Ishikawa (cell line): ENCODE measurements at regions not wholly inside any gene's neighbourhood (a gene's known extent, or its start where the extent isn't known, plus 50 kb on each side); places are given as distances from the start of the nearest gene placed in this dataset.

Experiments
- CEBPB ChIP-seq: IDR thresholded peaks from 2 replicates; pipeline ENCODE4 v1.6.1; 2012
- CREB1 ChIP-seq: IDR thresholded peaks from 2 replicates; pipeline ENCODE4 v1.6.1; 2012; ENCODE audit warnings: low read depth
- EGR1 ChIP-seq: IDR thresholded peaks from 2 replicates; pipeline ENCODE4 v1.6.1; 2012
- EP300 ChIP-seq: IDR thresholded peaks from 2 replicates; pipeline ENCODE4 v1.6.1; 2012; ENCODE audit warnings: borderline replicate concordance
- FOXM1 ChIP-seq: IDR thresholded peaks from 2 replicates; pipeline ENCODE4 v1.6.1; 2012; ENCODE audit warnings: low read depth, borderline replicate concordance
- MAX ChIP-seq: IDR thresholded peaks from 2 replicates; pipeline ENCODE4 v1.6.1; 2012
- NFIC ChIP-seq: IDR thresholded peaks from 2 replicates; pipeline ENCODE4 v1.6.1; 2012
- RAD21 ChIP-seq: IDR thresholded peaks from 2 replicates; pipeline ENCODE4 v1.6.1; 2012; ENCODE audit warnings: low read depth
- REST ChIP-seq: IDR thresholded peaks from 2 replicates; pipeline ENCODE4 v1.6.1; 2012; ENCODE audit warnings: low read depth, mild to moderate bottlenecking
- TAF1 ChIP-seq: IDR thresholded peaks from 2 replicates; pipeline ENCODE4 v1.6.1; 2012; ENCODE audit warnings: low read depth, mild to moderate bottlenecking
- TCF12 ChIP-seq: IDR thresholded peaks from 2 replicates; pipeline ENCODE4 v1.6.1; 2012; ENCODE audit warnings: low read depth
- TEAD4 ChIP-seq: IDR thresholded peaks from 2 replicates; pipeline ENCODE4 v1.6.1; 2012
- YY1 ChIP-seq: IDR thresholded peaks from 2 replicates; pipeline ENCODE4 v1.6.1; 2012; ENCODE audit warnings: low read depth
- ZBTB7A ChIP-seq: IDR thresholded peaks from 2 replicates; pipeline ENCODE4 v1.6.1; 2012; ENCODE audit warnings: low read depth
- TF ChIP-seq, protein P1 (sequence below): IDR thresholded peaks from 2 replicates; pipeline ENCODE4 v1.6.1; 2012

GRCh38 chr3:30069056-30069455 lies 537.3 kb upstream of the TGFBR2 start:
- no peak for TF ChIP-seq MAX
- TF ChIP-seq CREB1, result no peak
- no peak for TF ChIP-seq EGR1
- no peak for TF ChIP-seq YY1
- TF ChIP-seq CEBPB, result no peak
- TF ChIP-seq TCF12, result no peak
- no peak for TF ChIP-seq TEAD4
- no peak for TF ChIP-seq ZBTB7A
- TF ChIP-seq RAD21, result no peak
- no peak for TF ChIP-seq EP300
- TF ChIP-seq NFIC, result no peak

GRCh38 chr3:30073040-30073439 lies 533.4 kb upstream of the TGFBR2 start:
- no peak for TF ChIP-seq TCF12
- no peak for TF ChIP-seq NFIC
- TF ChIP-seq FOXM1, result no peak
- TF ChIP-seq, protein P1, sequence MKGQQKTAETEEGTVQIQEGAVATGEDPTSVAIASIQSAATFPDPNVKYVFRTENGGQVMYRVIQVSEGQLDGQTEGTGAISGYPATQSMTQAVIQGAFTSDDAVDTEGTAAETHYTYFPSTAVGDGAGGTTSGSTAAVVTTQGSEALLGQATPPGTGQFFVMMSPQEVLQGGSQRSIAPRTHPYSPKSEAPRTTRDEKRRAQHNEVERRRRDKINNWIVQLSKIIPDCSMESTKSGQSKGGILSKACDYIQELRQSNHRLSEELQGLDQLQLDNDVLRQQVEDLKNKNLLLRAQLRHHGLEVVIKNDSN, result no peak
- no peak for TF ChIP-seq YY1
- TF ChIP-seq CREB1, result no peak
- TF ChIP-seq TAF1, result no peak
- TF ChIP-seq EP300, result no peak
- TF ChIP-seq CEBPB, result no peak
- no peak for TF ChIP-seq EGR1
- TF ChIP-seq MAX, result no peak
- no peak for TF ChIP-seq TEAD4
- TF ChIP-seq REST, result no peak
- TF ChIP-seq ZBTB7A, result no peak
- TF ChIP-seq RAD21, result no peak

DNA sequence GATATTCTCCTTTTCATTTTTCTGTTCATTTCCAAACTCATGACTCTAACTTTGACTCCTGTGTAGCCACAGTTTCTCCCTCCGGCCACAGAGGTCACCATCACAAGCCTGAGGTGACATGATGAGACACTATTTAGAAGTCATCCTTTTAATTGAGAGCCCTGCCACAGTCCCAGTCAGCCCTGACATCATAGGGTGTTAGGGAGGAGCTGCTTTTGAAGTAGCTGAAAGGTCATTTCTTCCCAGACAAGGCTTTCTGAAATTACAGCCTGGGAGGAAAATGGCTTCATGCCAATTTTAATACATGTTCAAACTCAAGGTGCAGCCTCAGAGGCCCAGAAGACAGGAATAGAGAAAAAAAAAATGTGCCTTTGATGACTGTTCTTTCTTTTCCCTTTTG lies 532.8 kb upstream of the TGFBR2 start:
- TF ChIP-seq NFIC, result no peak
- TF ChIP-seq CEBPB, result no peak
- TF ChIP-seq YY1, result no peak
- no peak for TF ChIP-seq CREB1
- TF ChIP-seq ZBTB7A, result no peak
- no peak for TF ChIP-seq REST
- no peak for TF ChIP-seq MAX
- no peak for TF ChIP-seq RAD21
- no peak for TF ChIP-seq EGR1
- no peak for TF ChIP-seq TCF12
- TF ChIP-seq, protein P1, result no peak

- TF ChIP-seq TAF1, result no peak
- no peak for TF ChIP-seq YY1
- no peak for TF ChIP-seq TEAD4
- no peak for TF ChIP-seq FOXM1
- TF ChIP-seq EGR1, result no peak
- no peak for TF ChIP-seq CREB1
These were observed 530.9 kb upstream of the TGFBR2 start for GRCh38 chr3:30075514-30075913.

GRCh38 chr3:30076899-30077298 lies 529.5 kb upstream of the TGFBR2 start:
- TF ChIP-seq NFIC (0 out of 2 replicates have a peak, but pooled peaks have one; percentile 35), REST (no peak)
